Lung microvascular endothelial cell (primary cell): ENCODE measurements at regions not wholly inside any gene's neighbourhood (a gene's known extent, or its start where the extent isn't known, plus 50 kb on each side); places are given as distances from the start of the nearest gene placed in this dataset.

ENCODE experiments used
- DNase-seq, 2 donors: peaks; one replicate each; pipeline versions ENCODE4 v3.0.0 to v3.0.0-alpha.2; 2010; ENCODE audit warnings: low read depth in 2 of 2

DNA sequence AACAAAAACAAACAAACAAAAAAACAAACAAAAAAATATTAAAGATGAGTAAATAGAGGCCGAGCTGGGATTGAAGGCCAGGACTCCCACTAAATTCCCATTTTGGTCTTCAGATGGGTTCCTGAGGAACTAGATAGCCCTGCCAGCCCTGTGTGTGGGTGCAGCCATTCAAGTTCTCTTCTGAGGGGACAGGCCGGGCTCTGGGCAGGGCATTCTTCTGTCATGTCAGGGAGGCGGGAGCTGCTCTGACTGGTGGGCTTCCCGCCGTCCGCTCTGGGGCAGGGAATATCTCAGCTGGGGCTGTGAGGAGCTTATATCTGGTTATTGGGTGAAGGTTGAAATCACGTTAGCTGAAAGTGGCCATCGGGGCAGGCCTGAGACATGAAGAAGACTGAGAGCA lies 127.3 kb upstream of the CXCR4 start:
- DNase-seq, result no peak

DNA sequence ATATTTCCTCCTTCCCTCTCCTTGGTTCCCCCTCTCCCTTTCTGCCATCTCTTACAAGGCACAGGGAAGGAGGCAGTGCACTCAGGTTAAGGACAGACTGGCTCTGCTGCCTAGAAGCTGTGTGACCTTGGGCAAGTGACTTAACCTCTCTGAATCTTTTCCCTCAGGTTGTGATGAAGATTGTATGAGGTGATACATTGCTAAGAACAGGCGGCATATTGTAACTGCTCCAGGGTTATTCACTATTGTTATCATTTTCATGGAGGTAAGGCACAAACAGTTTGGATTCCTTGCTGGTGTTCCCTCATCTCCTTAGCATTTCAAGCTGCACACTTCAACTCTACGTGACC lies 126.6 kb upstream of the CXCR4 start:
- no peak for DNase-seq

DNA sequence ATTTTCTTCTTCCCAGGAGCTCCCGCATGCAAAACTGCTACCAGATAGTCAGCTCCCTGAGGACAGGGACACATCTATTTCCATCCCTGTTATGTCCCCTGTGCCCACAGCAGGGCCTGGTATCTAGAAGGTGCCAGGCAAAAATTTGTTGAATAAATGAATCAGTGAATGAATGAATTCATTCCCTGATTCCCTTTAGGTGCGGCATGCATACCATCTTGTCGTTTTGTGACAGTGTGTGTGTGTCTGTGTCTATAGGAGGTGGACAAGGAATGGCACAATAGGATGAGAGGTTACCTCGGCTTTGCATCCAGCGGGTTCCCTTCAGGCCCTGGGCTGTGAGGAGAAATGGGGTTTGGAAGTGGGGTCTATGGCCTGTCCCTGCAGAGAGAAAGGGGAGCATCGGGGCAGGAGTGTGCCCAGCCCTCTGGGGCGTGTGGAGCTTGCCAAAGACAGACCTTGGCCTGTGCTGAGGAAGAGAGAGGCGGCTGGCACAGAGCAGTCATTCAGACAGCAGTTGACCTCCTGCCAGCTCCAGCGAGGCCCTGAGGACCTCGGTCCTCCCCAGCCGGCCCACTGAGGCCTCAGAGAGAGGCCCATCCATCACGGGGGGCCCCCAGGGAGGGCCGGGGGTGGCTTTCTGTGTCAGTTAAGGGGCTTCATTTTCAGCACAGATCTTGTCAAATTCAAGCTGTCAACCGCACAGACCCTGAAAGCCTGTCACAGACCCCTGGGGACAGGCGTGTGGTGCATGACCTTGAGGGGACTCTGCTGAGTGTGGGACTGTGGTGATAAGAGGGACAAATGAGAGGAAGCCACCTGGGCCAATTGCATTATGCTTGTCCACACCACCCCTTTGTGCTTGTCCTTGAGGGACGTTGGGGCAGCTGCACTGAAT lies 125.9 kb upstream of the CXCR4 start:
- no peak for DNase-seq

DNA sequence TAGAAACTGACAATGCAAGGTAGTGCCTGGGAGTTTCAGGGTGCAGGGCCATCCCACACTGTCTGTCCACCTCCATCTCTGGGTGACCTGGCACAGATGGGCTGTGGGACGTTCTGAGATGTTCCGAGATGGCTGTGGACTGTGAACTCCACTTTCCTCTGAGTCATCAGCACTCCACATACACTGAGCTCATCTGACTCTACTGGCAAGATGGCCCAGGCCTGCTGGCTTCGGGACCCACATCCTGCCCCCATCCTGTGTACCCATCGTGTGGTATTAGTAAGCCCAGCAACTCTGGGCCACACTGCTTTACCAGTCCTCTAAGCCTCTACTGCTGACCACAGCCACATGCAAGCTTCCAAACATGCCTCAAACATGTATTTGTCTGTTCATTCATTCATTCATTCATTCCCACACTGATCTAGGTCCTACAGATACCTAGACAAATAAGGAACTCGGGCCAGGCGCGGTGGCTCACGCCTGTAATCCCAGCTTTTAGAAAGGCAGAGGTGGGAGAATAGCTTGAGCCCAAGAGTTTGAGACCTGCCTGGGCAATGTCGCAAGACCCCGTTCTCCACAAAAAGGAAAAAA lies 124.8 kb upstream of the CXCR4 start:
- DNase-seq, result peak in 1 of 2 donors; percentile 77

DNA sequence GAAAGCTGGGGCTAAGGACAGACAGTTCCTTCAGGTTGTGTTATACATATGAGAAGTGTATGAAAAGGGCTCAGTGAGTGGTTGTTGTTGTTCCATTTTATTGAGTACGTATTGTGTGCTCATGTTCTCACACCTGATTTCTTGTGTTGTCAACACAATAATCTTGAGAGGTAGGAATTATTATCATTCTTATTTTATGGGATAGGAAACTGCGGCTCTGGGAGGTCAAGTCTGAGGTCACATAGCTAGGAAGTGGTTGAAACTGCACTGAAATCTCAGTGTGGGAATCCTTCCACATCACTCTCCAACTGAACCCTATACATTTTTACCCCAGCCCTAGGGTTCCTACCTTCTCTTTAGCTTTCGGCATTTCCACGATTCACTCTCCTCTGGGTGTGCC lies 124.2 kb upstream of the CXCR4 start:
- peak in 1 of 2 donors; percentile 93 for DNase-seq

DNA sequence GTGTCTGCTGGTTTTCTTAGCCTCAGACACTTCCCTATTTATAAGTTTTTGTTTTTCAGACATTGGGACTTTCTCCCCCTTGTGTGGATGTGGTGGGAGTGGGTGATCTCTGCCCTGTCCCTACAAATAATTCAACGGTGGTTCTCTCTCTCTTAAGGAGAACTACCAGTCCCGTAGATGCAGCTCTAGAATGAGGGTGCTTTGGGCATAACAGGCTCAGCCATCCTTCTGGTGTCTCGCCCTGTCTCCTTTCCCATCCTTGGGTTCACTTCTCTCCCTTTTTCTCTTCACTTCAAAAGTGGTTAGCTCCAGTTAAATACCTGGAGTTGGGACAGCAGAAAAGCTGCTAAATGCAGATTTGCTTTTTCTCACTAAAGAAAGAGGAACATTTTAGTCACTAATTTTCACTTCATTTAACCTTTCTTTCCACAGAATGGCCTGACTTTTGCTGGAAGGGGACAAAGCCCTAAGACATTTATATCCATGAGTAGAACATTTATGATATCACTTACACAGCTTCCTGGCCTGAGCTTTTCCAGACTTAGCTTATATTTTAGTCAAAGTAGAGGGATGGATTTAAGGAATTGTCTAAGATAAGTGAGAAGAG lies 121.2 kb upstream of the CXCR4 start:
- no peak for DNase-seq

DNA sequence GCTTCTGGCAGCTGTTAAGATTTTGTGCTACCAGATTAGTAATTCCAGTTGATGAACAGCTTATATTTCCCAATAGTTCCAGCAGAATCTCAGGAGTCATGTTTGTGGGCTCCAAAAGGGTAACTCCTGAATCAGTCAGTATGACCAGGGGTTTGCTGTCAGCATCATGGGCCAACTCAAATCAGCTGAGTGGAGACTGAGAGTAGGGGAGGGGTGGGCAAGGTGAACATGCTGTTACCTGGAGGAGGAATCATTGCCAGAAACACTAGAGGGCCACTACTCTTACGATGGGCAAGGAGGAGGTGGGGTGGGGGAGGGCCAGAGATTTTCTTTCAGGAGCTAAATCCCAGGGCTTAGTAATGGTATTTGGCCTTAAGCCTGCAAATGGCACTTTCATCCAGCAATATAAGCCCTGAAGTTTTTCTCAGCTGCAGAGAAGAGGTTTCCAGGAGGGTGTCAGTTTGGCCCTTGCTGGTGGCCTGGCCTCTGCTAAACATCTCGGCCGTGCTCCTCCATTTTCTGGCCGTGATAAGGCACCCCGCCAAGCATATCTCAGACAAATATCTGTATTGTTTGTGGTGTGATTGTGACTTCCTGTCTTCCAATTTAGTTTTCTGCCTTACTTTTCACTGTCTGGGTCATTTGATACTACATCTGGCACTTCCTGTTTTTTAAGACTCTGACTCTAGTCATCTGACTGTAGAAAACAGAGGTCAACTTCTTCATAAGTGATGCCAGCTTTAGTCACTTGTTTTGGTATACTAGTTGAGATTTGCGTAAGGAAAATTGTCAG lies 120.5 kb upstream of the CXCR4 start:
- DNase-seq, result peak in 1 of 2 donors; percentile 98

DNA sequence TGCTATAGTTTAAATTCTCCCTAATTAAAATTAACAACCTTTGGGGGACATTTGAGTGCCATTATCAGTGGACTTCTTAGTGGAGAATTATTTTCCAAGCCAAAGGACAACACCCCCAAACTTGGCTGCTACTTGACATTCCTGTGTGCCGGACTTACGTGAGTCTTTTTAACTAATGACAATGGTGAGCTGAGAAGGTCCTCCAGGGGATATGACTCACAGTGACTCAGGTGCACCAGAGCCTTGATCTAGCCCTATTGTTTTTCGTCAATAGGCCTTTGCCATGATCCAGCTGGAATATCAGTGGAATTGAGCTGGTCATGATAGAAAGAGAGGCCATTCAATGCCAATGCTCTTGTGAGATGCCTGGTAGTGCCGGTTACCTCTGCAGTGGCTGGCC lies 118.1 kb upstream of the CXCR4 start:
- DNase-seq, result peak; percentile 66 to 98

DNA sequence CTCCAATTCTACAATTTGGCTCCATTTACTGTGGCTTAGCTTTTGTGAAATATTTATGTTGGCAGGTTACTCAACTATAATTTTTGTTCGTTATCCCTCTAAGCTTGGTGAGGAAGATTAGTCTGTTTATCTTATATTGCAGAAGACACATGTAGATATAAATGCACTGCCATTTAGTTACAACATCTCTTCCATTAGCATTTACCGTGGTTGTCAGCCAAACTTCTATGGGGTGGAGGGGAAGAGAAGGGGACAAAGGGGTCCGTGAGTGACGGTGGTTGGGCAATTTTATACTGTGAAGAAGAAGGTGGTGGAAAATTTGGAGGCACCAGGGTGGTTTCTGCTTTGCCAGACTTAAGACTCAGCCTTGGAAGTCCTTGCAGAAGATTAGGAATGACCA lies 117.6 kb upstream of the CXCR4 start:
- DNase-seq, result no peak

DNA sequence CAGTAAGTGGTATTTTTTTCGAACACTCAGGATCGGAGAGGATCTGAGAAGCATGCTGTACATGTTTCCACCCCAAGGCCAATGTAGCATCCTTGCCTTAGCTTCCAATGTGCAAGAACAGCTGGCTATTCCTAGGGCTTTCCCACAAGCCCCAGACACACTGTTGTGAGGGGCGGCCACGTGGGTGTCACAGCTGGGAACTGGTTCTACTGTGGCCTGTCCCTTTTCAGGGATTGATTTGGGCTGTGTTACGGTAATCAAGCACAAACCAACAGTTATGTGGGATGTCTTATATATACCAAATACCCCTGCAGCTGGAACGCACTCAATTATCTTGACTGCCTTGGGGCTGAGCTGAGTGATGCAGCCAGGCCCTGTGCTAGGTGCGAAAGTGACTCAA lies 116.3 kb upstream of the CXCR4 start:
- no peak for DNase-seq

DNA sequence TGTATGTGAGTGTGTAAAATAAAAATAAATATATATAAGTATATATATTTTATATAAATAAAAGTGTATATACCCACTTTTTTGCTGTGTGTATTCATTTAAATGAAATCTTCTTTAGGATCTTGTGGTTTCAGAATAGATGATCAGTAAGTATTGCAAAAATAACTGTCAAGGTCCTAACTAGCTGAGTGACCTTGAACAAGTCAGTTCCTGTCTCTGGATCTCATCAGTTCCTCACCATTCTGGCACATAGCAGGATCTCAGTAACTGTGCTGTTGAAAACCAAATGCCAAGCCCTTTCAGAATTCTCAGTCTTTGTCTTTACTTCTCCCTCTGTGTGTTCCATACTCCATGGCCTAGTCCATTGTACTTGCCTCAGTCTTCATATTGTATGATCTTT lies 115.3 kb upstream of the CXCR4 start:
- no peak for DNase-seq

DNA sequence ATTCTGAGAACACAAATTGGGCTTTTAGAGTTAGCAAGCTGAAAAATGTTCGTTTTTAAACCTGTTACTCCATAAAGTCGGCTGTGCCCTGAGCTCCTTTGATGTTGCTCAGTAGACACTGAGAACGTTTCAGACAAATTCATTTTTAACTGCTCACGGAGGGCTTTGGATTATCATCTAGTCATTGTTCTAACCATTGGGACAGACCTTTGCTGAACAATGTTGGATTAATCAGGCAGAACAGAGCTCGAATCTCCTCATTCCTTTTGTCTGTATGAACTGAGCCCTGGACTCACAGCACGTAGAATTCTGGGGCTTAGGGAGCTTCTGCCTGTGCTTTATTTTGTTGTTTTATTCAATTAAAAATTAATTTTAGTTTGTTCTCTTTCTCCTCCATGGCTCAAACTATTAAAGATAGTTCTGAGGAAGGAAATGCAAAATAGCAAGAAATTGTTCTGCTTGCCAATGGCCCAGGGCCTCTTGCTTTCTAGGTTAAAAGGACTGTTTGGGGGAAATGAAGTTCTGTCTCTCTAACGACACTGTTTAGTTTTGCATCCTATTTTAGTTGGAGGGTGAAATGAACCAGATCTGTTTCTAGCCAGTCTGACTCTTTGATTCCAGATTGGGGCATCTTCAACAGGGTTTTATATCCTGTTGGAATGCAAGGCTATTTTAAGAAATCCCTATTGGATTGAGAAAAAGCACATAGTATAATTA lies 114.7 kb upstream of the CXCR4 start:
- DNase-seq, result no peak

DNA sequence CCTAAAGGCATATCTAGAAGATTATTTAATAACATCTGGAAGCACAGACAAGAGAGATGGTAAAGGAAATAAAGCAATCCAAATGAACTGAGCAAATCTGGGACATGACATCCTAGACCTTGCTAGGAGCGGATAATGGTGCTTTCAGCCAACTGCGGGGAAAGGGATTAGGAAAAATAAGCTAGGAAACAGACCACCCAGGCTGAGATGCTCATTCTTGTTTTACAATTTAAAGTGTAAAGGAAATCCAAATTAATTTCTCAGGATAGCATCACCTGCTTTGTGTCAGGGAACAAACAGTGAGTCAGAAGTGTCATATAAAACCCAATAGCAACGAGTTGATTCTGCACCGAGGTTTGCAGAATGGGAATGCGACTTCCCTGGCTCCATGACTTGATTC lies 112.5 kb upstream of the CXCR4 start:
- no peak for DNase-seq

DNA sequence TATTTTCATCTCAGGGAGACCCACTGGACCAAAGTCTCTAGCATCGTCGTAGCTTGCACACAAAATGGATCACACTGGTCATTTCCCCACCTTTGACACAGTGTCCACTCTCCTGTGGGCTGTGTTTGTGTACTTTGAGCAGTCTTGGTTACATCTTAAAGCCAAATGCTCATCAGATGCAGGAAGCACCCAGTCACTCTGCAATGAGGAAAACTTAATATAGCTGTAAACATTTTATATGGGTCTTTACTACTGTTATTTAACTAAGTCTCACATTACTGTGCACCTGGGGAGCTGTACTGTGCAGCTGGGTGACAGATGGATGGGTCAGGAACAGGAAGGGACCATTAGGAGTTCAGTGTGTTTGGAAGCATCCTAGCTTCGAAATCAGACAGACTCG lies 109.0 kb upstream of the CXCR4 start:
- no peak for DNase-seq

DNA sequence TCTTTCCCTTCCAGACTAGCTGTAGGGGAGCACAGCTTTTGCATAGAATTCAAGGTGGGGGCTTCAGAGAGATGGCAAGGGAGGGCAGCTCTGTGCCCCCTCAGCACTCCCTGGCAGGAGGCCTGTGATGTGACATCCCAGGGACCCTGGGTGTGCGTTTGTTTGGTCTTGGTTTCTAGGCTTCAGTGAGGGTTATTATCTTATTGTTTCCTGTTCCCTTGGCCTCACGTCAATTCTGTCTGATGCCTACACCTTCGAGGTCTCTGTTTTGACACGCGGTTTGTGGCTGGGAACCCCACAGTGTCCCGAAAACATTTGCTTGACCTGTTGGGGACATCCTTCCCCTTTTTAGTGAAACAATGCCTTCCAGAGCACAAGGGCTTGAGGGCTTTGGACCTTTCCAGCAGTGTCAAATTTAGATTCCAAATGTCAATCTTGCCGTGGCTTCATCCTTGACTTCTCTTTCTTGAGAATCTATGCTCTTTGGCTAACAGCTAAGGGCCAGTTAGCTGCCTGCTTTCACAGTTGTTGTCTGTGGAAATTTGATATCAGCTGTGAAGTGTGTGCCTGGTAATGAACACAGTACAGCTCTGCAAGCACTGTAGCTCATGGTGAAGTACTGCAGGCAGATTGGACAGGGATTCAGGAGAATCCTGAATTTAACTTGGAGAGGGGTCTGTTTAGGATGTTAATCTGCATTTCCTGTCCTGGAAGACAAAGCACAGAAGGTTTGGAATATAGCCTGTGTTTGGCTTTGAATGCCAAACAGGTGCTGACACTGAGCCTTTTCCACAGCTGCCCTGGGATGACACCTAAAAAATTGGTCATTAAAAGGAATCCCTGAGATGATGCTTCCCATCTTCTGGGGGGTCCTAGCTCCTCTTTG lies 108.2 kb upstream of the CXCR4 start:
- DNase-seq, result no peak

DNA sequence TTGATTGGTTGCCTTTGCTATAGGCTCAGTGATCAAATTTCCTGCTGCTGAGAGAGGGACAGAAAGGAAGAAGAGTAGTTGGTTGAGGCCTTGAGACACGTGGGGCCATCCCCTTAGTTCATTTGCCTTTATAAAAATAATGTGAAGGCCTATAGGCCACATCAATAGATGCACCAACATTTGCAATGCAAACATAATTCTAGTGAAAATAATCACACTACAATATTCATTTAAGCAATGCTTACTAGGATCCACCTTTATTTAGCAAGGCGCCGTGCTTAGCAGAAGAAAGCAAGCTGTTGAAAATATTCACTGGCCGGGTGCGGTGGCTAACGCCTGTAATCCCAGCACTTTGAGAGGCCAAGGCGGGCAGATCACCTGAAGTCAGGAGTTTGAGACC lies 105.3 kb upstream of the CXCR4 start:
- DNase-seq, result no peak

DNA sequence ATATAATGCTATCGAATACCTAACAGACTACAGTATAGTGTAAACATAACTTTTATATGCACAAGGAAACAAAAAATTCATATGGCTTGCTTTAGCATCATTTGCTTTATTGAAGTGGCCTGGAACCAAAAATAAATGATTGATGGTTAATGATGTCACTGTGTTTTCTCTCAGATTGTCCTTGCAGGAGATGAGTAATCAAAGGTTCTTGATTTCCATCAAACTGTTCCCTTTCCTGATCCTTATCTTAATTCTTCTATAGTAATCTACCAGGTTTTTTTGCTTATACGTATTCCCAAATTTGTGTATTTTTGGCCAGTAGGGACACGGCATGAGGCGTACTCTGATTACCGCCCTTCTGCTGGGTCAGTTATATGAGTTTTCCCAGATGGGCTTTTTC lies 104.9 kb upstream of the CXCR4 start:
- no peak for DNase-seq

DNA sequence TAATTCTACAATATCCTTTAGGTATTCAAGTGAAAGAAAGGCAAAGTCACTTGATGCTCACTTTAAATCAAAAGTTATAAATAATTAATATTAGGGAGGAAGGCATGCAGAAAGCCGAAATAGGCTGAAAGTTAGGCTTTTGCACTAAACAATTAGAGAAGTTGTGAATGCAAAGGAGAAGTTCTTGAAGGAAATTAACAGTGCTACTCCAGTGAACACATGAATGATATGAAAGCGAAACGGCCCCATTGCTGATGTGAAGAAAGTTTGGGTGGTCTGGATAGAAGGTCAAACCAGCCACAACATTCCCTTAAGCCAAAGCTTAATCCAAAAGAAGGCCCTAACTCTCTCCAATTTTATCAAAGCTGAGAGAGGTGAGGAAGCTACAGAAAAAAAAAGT lies 103.1 kb upstream of the CXCR4 start:
- no peak for DNase-seq

DNA sequence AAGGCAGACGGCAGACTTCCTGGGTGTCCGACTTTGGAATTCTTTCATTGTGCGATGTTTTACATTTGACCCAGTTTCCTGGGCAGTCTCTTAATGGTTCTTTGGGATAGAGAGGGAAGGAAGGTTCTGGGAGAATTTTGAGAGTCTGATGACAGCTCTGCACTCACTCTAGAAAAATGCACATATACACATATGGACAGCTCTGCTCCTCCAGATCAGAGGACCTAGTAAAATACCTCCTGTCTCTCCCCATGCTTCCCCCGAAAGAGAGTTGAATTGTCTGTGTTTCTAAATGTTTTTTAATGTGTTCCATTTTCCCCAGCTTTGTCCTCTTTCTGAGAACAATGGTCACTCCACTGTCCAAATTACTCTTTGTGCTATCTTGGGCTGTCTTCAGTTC lies 102.0 kb upstream of the CXCR4 start:
- DNase-seq, result no peak

DNA sequence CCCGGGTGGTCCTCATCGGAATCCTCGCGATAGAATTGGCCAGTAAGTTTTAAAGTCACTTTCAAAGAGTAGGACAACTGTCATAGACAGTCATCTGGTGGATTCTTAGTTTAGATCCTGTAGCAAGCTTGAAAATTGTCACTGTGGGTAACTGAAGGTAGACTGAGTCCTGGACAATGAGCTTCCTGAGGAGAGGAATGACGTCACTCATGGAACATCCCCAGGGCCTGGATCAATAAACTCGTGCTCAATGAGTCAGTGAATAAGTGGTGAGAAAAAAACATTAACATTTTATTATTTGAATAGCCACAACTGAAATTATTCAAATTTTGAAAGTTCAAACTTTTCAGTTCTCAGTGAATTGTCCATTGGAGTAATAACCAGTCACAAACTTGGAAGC lies 101.4 kb upstream of the CXCR4 start:
- DNase-seq, result no peak

DNA sequence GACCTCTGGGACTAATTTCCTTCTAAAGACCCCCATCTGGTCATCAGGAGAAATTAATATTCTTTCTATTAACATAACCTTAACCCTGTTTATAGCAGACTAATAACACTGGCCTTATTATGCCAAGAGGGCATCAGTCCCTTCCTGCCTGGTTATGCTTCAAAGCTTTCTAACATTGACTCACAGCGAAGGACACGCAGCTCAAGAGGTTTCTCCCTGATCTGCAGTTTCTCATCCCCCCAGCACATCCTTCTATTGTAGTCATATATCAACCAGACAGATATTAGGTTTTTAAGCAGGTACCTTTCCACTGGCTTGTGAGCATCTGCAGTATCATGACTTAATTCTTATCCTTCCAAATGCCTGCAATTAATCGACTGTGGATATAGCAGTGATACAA lies 100.0 kb upstream of the CXCR4 start:
- DNase-seq, result no peak
